ENCODE measurements at regions not wholly inside any gene's neighbourhood (a gene's known extent, or its start where the extent isn't known, plus 50 kb on each side); places are given as distances from the start of the nearest gene placed in this dataset.

GRCh38 chr10:34889004-34889869 lies 74.1 kb upstream of the PARD3 start:
- TF ChIP-seq, protein P1, sequence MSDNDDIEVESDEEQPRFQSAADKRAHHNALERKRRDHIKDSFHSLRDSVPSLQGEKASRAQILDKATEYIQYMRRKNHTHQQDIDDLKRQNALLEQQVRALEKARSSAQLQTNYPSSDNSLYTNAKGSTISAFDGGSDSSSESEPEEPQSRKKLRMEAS (IDR thresholded peaks at IDR 0.05) = no peak
- TF ChIP-seq MAZ (IDR thresholded peaks at IDR 0.05; ENCODE audit: borderline replicate concordance, low read depth, low read length) (no peak), POLR2AphosphoS2 (conservative IDR thresholded peaks at IDR 0.05; ENCODE audit: low read length) (no peak)
